ENCODE measurements at regions not wholly inside any gene's neighbourhood (a gene's known extent, or its start where the extent isn't known, plus 50 kb on each side); places are given as distances from the start of the nearest gene placed in this dataset.

GRCh38 chr11:92796744-92797143 lies 172.7 kb upstream of the MTNR1B start:
- DNase-seq (ENCODE audit: low spot score), result no peak

- DNase-seq (ENCODE audit: low spot score), result no peak
Measured at GRCh38 chr11:92797874-92798273, 171.6 kb upstream of the MTNR1B start.

- no peak for DNase-seq (ENCODE audit: low spot score)
Measured at GRCh38 chr11:92801685-92802084, 167.8 kb upstream of the MTNR1B start.

- DNase-seq (ENCODE audit: low spot score), result no peak
Measured at GRCh38 chr11:92802644-92803043, 166.8 kb upstream of the MTNR1B start.

GRCh38 chr11:92803391-92803790 lies 166.1 kb upstream of the MTNR1B start:
- no peak for DNase-seq (ENCODE audit: low spot score)

GRCh38 chr11:92804388-92804966 lies 165.0 kb upstream of the MTNR1B start:
- no peak for DNase-seq (ENCODE audit: low spot score)

GRCh38 chr11:92808022-92808421 lies 161.4 kb upstream of the MTNR1B start:
- DNase-seq (ENCODE audit: low spot score), result no peak

GRCh38 chr11:92810423-92811064 lies 158.9 kb upstream of the MTNR1B start:
- DNase-seq (ENCODE audit: low spot score), result no peak

GRCh38 chr11:92811341-92811740 lies 158.1 kb upstream of the MTNR1B start:
- DNase-seq (ENCODE audit: low spot score), result no peak

- no peak for DNase-seq (ENCODE audit: low spot score)
Measured at GRCh38 chr11:92812841-92813240, 156.6 kb upstream of the MTNR1B start.

- no peak for DNase-seq (ENCODE audit: low spot score)
Measured at GRCh38 chr11:92819830-92820229, 149.6 kb upstream of the MTNR1B start.

- no peak for DNase-seq (ENCODE audit: low spot score)
Measured at GRCh38 chr11:92820860-92821259, 148.6 kb upstream of the MTNR1B start.

- DNase-seq (ENCODE audit: low spot score), result no peak
Measured at GRCh38 chr11:92822410-92822809, 147.0 kb upstream of the MTNR1B start.

GRCh38 chr11:92826136-92826535 lies 143.3 kb upstream of the MTNR1B start:
- DNase-seq (ENCODE audit: low spot score), result peak; percentile 6

- DNase-seq (ENCODE audit: low spot score), result no peak
Measured at GRCh38 chr11:92826603-92827002, 142.8 kb upstream of the MTNR1B start.

- DNase-seq (ENCODE audit: low spot score), result no peak
Measured at GRCh38 chr11:92827132-92827531, 142.3 kb upstream of the MTNR1B start.

- DNase-seq (ENCODE audit: low spot score), result no peak
Measured at GRCh38 chr11:92828556-92828955, 140.9 kb upstream of the MTNR1B start.

- no peak for DNase-seq (ENCODE audit: low spot score)
Measured at GRCh38 chr11:92829121-92829520, 140.3 kb upstream of the MTNR1B start.

- DNase-seq (ENCODE audit: low spot score), result no peak
Measured at GRCh38 chr11:92829671-92830070, 139.8 kb upstream of the MTNR1B start.

GRCh38 chr11:92830377-92831155 lies 138.9 kb upstream of the MTNR1B start:
- DNase-seq (ENCODE audit: low spot score), result no peak

- DNase-seq (ENCODE audit: low spot score), result no peak
Measured at GRCh38 chr11:92834296-92835020, 135.0 kb upstream of the MTNR1B start.

- no peak for DNase-seq (ENCODE audit: low spot score)
Measured at GRCh38 chr11:92837595-92837994, 131.9 kb upstream of the MTNR1B start.

Measured in hepatic stellate cell (primary cell).